Neuronal stem cell (in vitro differentiated cells): ENCODE measurements at regions not wholly inside any gene's neighbourhood (a gene's known extent, or its start where the extent isn't known, plus 50 kb on each side); places are given as distances from the start of the nearest gene placed in this dataset.

Source experiments
- DNase-seq: peaks from one replicate; pipeline ENCODE4 v3.0.0-alpha.2; 2013; ENCODE audit warnings: low spot score
- H2AFZ ChIP-seq: one replicate; pipeline ENCODE4 v1.6.1; 2013; ENCODE audit warnings: mild to moderate bottlenecking, low read length, inconsistent platforms
- H2AK5ac ChIP-seq: 2 replicates; pipeline ENCODE4 v1.6.1; 2013; ENCODE audit warnings: low read depth, mild to moderate bottlenecking, inconsistent platforms, low read length, moderate library complexity, mixed read lengths
- H2BK120ac ChIP-seq: 2 replicates; pipeline ENCODE4 v1.6.1; 2013; ENCODE audit warnings: low read depth, mild to moderate bottlenecking, inconsistent platforms, low read length, moderate library complexity, mixed read lengths
- H2BK12ac ChIP-seq: one replicate; pipeline ENCODE4 v1.6.1; 2013; ENCODE audit warnings: low read length, inconsistent platforms
- H2BK15ac ChIP-seq: 2 replicates; pipeline ENCODE4 v1.6.1; 2013; ENCODE audit warnings: mild to moderate bottlenecking, low read length, inconsistent platforms, mixed read lengths
- H2BK5ac ChIP-seq: one replicate; pipeline ENCODE4 v1.6.1; 2013; ENCODE audit warnings: inconsistent platforms, mild to moderate bottlenecking, low read length, moderate library complexity
- H3K14ac ChIP-seq: one replicate; pipeline ENCODE4 v1.6.1; 2013; ENCODE audit warnings: low read length, inconsistent platforms
- H3K18ac ChIP-seq: 2 replicates; pipeline ENCODE4 v1.6.1; 2013; ENCODE audit warnings: low read length, inconsistent platforms
- H3K23ac ChIP-seq: 2 replicates; pipeline ENCODE4 v1.6.1; 2013; ENCODE audit warnings: low read depth, mild to moderate bottlenecking, mixed read lengths, low read length, inconsistent platforms; ENCODE audit not compliant: poor library complexity
- H3K27ac ChIP-seq: replicated peaks from 3 replicates; pipeline ENCODE4 v1.5.1; 2013; ENCODE audit warnings: low read length, inconsistent platforms
- H3K27me3 ChIP-seq, 3 experiments: 2 replicates each; pipeline ENCODE4 v1.6.1; 2013; ENCODE audit warnings: low read length in 3 of 3, mild to moderate bottlenecking in 2 of 3, inconsistent platforms in 1 of 3, low read depth in 1 of 3, mixed read lengths in 1 of 3, moderate library complexity in 1 of 3; ENCODE audit not compliant: control insufficient read depth in 3 of 3, insufficient read depth in 3 of 3
- H3K36me3 ChIP-seq, 2 donors: replicated peaks in 1 of 2; 2 replicates each; pipeline ENCODE4 v1.6.1; 2013; ENCODE audit warnings: low read length in 2 of 2; ENCODE audit not compliant: control insufficient read depth in 2 of 2, insufficient read depth in 2 of 2
- H3K4ac ChIP-seq: 2 replicates; pipeline ENCODE4 v1.6.1; 2013; ENCODE audit warnings: inconsistent platforms, mild to moderate bottlenecking, low read length, moderate library complexity
- H3K4me1 ChIP-seq, 2 donors: 1 replicate in 1 of 2; 2 replicates in 1 of 2; pipeline ENCODE4 v1.6.1; 2013; ENCODE audit warnings: low read length in 2 of 2, low read depth in 1 of 2; ENCODE audit not compliant: control insufficient read depth in 2 of 2, insufficient read depth in 1 of 2
- H3K4me2 ChIP-seq: one replicate; pipeline ENCODE4 v1.6.1; 2013; ENCODE audit warnings: mild to moderate bottlenecking, low read length, inconsistent platforms; ENCODE audit not compliant: insufficient read depth, poor library complexity, severe bottlenecking
- H3K4me3 ChIP-seq, 2 donors: 2 replicates each; pipeline ENCODE4 v1.5.1; 2013; ENCODE audit warnings: low read length in 2 of 2, mild to moderate bottlenecking in 2 of 2, inconsistent platforms in 1 of 2, moderate library complexity in 1 of 2
- H3K79me1 ChIP-seq: one replicate; pipeline ENCODE4 v1.6.1; 2013; ENCODE audit warnings: low read depth, mild to moderate bottlenecking, inconsistent platforms, low read length, moderate library complexity
- H3K9ac ChIP-seq: one replicate; pipeline ENCODE4 v1.6.1; 2013; ENCODE audit warnings: mild to moderate bottlenecking, low read depth, low read length, inconsistent platforms; ENCODE audit not compliant: poor library complexity
- H3K9me3 ChIP-seq, 2 donors: replicated peaks in 1 of 2; 2 replicates each; pipeline versions ENCODE3 to v1.6.1; 2013; ENCODE audit warnings: low read length in 2 of 2, mild to moderate bottlenecking in 2 of 2, inconsistent platforms in 1 of 2, low read depth in 1 of 2, mixed read lengths in 1 of 2, moderate library complexity in 1 of 2; ENCODE audit not compliant: control insufficient read depth in 2 of 2, insufficient read depth in 1 of 2
- H4K8ac ChIP-seq: one replicate; pipeline ENCODE4 v1.6.1; 2013; ENCODE audit warnings: low read depth, mild to moderate bottlenecking, inconsistent platforms, low read length, moderate library complexity
- H4K91ac ChIP-seq: one replicate; pipeline ENCODE4 v1.6.1; 2013; ENCODE audit warnings: low read length, low read depth, mild to moderate bottlenecking, inconsistent platforms; ENCODE audit not compliant: poor library complexity
- WGBS, 2 donors: extraction: QIAGEN DNeasy Blood & Tissue Kit; methylation state at CpG; one replicate each; pipeline ENCODE4 v1.1.7; 2013; ENCODE audit warnings: missing lambda C conversion rate in 2 of 2, mixed read lengths in 1 of 2; ENCODE audit not compliant: insufficient read length in 2 of 2, insufficient replicate concordance in 1 of 2; ENCODE audit errors: extremely low coverage in 2 of 2; 5-methylcytosine and 5-hydroxymethylcytosine counted together

- Histone ChIP-seq H2AFZ (no peak overlapping the region), H4K8ac (no peak overlapping the region), H3K14ac (no peak overlapping the region), H3K27me3 (no peaks in the 10 kb centered on the region), H3K9ac (no peak overlapping the region), H3K4me2 (no peak overlapping the region), H3K4ac (peak overlapping the region; percentile 39), H3K4me1 (no peaks in the 10 kb centered on the region), H2AK5ac (no peak overlapping the region), H3K23ac (no peak overlapping the region), H3K27ac (no peak overlapping the region), H2BK5ac (no peak overlapping the region), H2BK120ac (no peak overlapping the region), H3K4me3 (no peak overlapping the region), H3K18ac (no peak overlapping the region), H2BK12ac (no peak overlapping the region), H4K91ac (no peak overlapping the region), H2BK15ac (no peak overlapping the region), H3K9me3 (no peaks in the 10 kb centered on the region), H3K79me1 (no peaks in the 10 kb centered on the region), H3K36me3 (no peaks in the 10 kb centered on the region)
- no CpG with 5 or more reads among the region's 1 CpG for WGBS, 2 donors
- no peak for DNase-seq
These were observed 78.0 kb downstream of the ADRB2 start for GRCh38 chr5:148904440-148904839.

GRCh38 chr5:148905541-148905940 lies 79.1 kb downstream of the ADRB2 start:
- Histone ChIP-seq H4K8ac (no peak overlapping the region), H3K4ac (no peak overlapping the region), H3K18ac (no peak overlapping the region), H3K23ac (no peak overlapping the region), H2BK15ac (no peak overlapping the region), H3K9ac (no peak overlapping the region), H3K79me1 (no peaks in the 10 kb centered on the region), H2AK5ac (no peak overlapping the region), H2AFZ (no peak overlapping the region), H4K91ac (no peak overlapping the region), H3K36me3 (no peaks in the 10 kb centered on the region), H3K14ac (no peak overlapping the region), H3K4me2 (no peak overlapping the region), H3K27ac (no peak overlapping the region), H3K4me3 (no peak overlapping the region), H2BK5ac (no peak overlapping the region), H2BK120ac (no peak overlapping the region), H3K27me3 (no peaks in the 10 kb centered on the region), H3K4me1 (no peaks in the 10 kb centered on the region), H3K9me3 (no peaks in the 10 kb centered on the region), H2BK12ac (no peak overlapping the region)
- WGBS, 2 donors, result no CpG with 5 or more reads among the region's 1 CpG
- DNase-seq, result no peak

- no peak for DNase-seq
- H3K4me3 ChIP-seq, result no peak overlapping the region
These were observed 80.6 kb downstream of the ADRB2 start for GRCh38 chr5:148906968-148907367.

GRCh38 chr5:148909040-148909439 lies 82.6 kb downstream of the ADRB2 start:
- Histone ChIP-seq H3K27ac (no peak overlapping the region), H2AFZ (no peak overlapping the region), H4K8ac (no peak overlapping the region), H2BK120ac (no peak overlapping the region), H3K4me2 (no peak overlapping the region), H3K4me1 (peaks cover 0 to 7% of the 10 kb centered on the region in 2 donors), H2AK5ac (no peak overlapping the region), H2BK12ac (no peak overlapping the region), H3K4ac (no peak overlapping the region), H3K9me3 (no peaks in the 10 kb centered on the region), H4K91ac (no peak overlapping the region), H3K23ac (no peak overlapping the region), H3K36me3 (no peaks in the 10 kb centered on the region), H3K27me3 (no peaks in the 10 kb centered on the region), H3K9ac (no peak overlapping the region), H2BK5ac (no peak overlapping the region), H2BK15ac (no peak overlapping the region), H3K14ac (no peak overlapping the region), H3K18ac (no peak overlapping the region), H3K4me3 (no peak overlapping the region), H3K79me1 (no peaks in the 10 kb centered on the region)
- no CpG with 5 or more reads among the region's 4 CpGs for WGBS, 2 donors
- DNase-seq, result no peak

More at GRCh38 chr5:148906968-148907367, 80.6 kb downstream of the ADRB2 start:
- no CpG with 5 or more reads among the region's 3 CpGs for WGBS, 2 donors
- Histone ChIP-seq H4K8ac (no peak overlapping the region), H3K9me3 (no peaks in the 10 kb centered on the region), H2BK5ac (no peak overlapping the region), H2AK5ac (no peak overlapping the region), H3K18ac (no peak overlapping the region), H3K79me1 (no peaks in the 10 kb centered on the region), H3K14ac (no peak overlapping the region), H3K27ac (no peak overlapping the region), H3K27me3 (no peaks in the 10 kb centered on the region), H3K4me1 (no peaks in the 10 kb centered on the region), H2BK15ac (no peak overlapping the region), H4K91ac (no peak overlapping the region), H2AFZ (no peak overlapping the region), H3K9ac (no peak overlapping the region), H2BK120ac (no peak overlapping the region), H3K36me3 (no peaks in the 10 kb centered on the region), H3K23ac (no peak overlapping the region), H2BK12ac (no peak overlapping the region), H3K4ac (no peak overlapping the region), H3K4me2 (no peak overlapping the region)
